ENCODE measurements at regions not wholly inside any gene's neighbourhood (a gene's known extent, or its start where the extent isn't known, plus 50 kb on each side); places are given as distances from the start of the nearest gene placed in this dataset.
A peak's percentile ranks its signal among the peaks of the same experiment; 100 is the strongest.

DNA sequence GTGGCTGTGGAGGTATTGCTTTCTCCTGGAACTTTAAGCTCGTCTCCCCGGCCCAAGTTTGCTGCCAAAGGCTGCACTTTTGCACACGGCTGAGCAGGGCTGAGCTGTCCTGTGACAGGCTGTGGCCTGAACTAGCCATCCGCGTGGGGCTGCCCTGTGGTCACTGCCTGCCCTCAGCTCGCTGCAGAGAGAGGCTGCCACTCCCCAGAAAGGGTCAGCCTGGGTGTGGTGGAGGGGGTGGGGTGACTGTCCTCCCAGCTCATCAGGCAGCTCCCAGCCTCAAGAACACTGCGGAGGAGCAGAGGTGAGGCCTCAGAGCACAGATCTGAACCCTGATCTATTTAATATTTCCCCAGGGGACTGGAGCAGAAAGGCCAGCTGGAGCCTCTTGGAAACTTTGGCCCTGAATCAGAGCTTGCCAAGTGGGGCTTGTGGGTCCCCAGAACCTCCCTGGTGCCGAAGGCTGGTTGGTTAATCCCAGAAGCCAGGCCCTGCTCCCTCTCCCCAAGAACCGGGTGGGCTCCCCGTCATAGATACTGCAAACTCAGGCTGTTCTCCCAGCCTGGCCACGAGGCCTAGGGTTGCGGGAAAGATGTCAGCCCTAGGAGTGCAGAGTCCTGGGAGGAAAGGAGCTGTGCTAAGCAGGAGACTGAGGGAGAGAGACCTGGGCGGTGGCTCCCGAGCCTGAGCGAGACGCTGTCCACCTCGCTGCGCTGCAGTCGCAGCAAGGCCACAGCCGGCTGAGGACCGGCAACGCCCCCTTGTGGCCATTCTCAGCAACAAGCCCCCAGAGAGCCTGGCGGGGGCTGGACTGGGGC, 125.1 kb upstream of the IPO9 start:
- peak; percentile 97 for TF ChIP-seq CTCF (IDR thresholded peaks at IDR 0.05; ENCODE audit: unreplicated experiment)
- Mint-ChIP-seq H3K4me1 (ENCODE audit: unreplicated experiment) (no peaks in the 10 kb centered on the region), H3K27me3 (ENCODE audit: unreplicated experiment) (peaks cover 6% of the 10 kb centered on the region), H3K9me3 (ENCODE audit: unreplicated experiment) (no peaks in the 10 kb centered on the region), H3K36me3 (ENCODE audit: low read depth, unreplicated experiment) (peaks cover 11% of the 10 kb centered on the region), H3K4me3 (ENCODE audit: unreplicated experiment) (no peak overlapping the region), H3K27ac (ENCODE audit: unreplicated experiment) (no peak overlapping the region)
- peak; percentile 89 for DNase-seq (ENCODE audit: low spot score)

DNA sequence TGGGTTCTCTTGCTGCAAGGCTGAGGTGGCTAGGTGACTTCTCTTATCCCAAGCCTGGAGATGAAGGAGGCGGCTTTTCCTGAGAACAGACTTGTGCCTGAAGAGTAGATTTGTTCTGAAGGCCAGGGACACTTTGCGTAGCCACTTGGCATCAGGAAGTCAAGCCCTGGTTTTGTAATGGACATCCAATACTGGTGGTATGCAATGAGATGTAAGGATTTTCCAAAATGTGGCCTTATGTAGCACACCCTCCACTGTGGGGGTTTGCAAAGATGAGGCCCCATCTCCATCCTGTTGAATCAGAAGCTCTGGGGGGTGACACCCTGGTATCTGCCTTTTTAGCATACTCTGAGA, 124.5 kb upstream of the IPO9 start:
- H3K36me3 Mint-ChIP-seq (ENCODE audit: low read depth, unreplicated experiment), result peaks cover 10% of the 10 kb centered on the region
- peak; percentile 34 for TF ChIP-seq CTCF (IDR thresholded peaks at IDR 0.05; ENCODE audit: unreplicated experiment)
- no peaks in the 10 kb centered on the region for H3K4me1 Mint-ChIP-seq (ENCODE audit: unreplicated experiment)
- H3K27ac Mint-ChIP-seq (ENCODE audit: unreplicated experiment), result no peak overlapping the region
- no peak for DNase-seq (ENCODE audit: low spot score)
- H3K4me3 Mint-ChIP-seq (ENCODE audit: unreplicated experiment), result no peak overlapping the region
- H3K9me3 Mint-ChIP-seq (ENCODE audit: unreplicated experiment), result no peaks in the 10 kb centered on the region
- peaks cover 6% of the 10 kb centered on the region for H3K27me3 Mint-ChIP-seq (ENCODE audit: unreplicated experiment)

DNA sequence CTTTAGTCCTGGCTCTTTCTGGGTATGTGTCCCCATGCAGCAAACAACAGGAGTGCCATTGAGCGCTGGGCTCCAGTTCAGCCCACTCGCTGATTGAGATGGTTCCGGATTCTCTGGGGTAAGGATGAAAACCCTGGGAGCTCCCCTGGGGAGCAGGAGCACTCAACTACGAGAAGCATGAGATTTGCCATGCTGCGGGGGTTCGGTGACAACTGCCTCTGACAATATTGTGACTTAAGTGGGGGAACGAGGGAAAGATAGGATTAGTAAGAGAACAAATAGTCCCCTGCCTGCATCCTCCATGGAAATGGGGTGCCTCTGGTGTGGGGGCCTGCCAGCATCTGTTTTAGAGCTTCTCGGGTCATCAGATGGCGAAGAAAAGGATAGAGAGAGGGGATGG, 123.6 kb upstream of the IPO9 start:
- no peak for DNase-seq (ENCODE audit: low spot score)
- Mint-ChIP-seq H3K4me3 (ENCODE audit: unreplicated experiment) (no peak overlapping the region), H3K4me1 (ENCODE audit: unreplicated experiment) (no peaks in the 10 kb centered on the region), H3K27ac (ENCODE audit: unreplicated experiment) (no peak overlapping the region), H3K36me3 (ENCODE audit: low read depth, unreplicated experiment) (peaks cover 7% of the 10 kb centered on the region), H3K9me3 (ENCODE audit: unreplicated experiment) (no peaks in the 10 kb centered on the region), H3K27me3 (ENCODE audit: unreplicated experiment) (peaks cover 6% of the 10 kb centered on the region)
- no peak for TF ChIP-seq CTCF (IDR thresholded peaks at IDR 0.05; ENCODE audit: unreplicated experiment)

DNA sequence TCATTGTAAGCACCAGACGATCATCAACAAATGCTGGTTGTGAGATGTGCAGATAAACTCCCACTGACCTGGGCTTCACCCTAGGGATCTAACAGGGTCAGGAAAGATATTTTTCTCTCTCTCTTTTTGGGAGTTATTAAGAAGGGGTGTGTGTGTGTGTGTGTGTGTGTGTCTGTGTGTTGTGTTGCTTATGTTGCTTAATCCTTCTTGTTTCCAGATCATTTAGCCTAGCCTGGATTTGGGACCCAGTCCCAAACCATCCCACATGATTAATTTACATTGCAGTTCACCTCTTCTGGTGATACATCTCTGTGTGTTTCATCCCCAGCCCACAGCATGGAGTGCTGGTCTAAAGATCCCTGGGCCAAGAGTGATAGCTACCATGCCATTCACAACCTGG, 122.8 kb upstream of the IPO9 start:
- Mint-ChIP-seq H3K36me3 (ENCODE audit: low read depth, unreplicated experiment) (peaks cover 7% of the 10 kb centered on the region), H3K9me3 (ENCODE audit: unreplicated experiment) (no peaks in the 10 kb centered on the region), H3K4me1 (ENCODE audit: unreplicated experiment) (no peaks in the 10 kb centered on the region), H3K27me3 (ENCODE audit: unreplicated experiment) (peaks cover 6% of the 10 kb centered on the region), H3K27ac (ENCODE audit: unreplicated experiment) (no peak overlapping the region), H3K4me3 (ENCODE audit: unreplicated experiment) (no peak overlapping the region)
- DNase-seq (ENCODE audit: low spot score), result no peak
- TF ChIP-seq CTCF (IDR thresholded peaks at IDR 0.05; ENCODE audit: unreplicated experiment), result no peak

- H3K36me3 Mint-ChIP-seq (ENCODE audit: low read depth, unreplicated experiment), result peaks cover under 1% of the 10 kb centered on the region
- peaks cover 2% of the 10 kb centered on the region for H3K4me1 Mint-ChIP-seq (ENCODE audit: unreplicated experiment)
- no peaks in the 10 kb centered on the region for H3K9me3 Mint-ChIP-seq (ENCODE audit: unreplicated experiment)
- no peak for DNase-seq (ENCODE audit: low spot score)
- H3K4me3 Mint-ChIP-seq (ENCODE audit: unreplicated experiment), result no peak overlapping the region
- TF ChIP-seq CTCF (IDR thresholded peaks at IDR 0.05; ENCODE audit: unreplicated experiment), result no peak
- peaks cover 8% of the 10 kb centered on the region for H3K27me3 Mint-ChIP-seq (ENCODE audit: unreplicated experiment)
- no peak overlapping the region for H3K27ac Mint-ChIP-seq (ENCODE audit: unreplicated experiment)
Observed at GRCh38 chr1:201707027-201707426, 121.9 kb upstream of the IPO9 start.
